HEK293 (cell line): ENCODE measurements at regions not wholly inside any gene's neighbourhood (a gene's known extent, or its start where the extent isn't known, plus 50 kb on each side); places are given as distances from the start of the nearest gene placed in this dataset.

Source experiments
- CTCF ChIP-seq: fragments of 450-650 bp; formaldehyde crosslinking; IDR thresholded peaks from 2 replicates; pipeline ENCODE4 v1.5.1; 2016; ENCODE audit warnings: missing biosample characterization, missing genetic modification characterization
- KLF7 ChIP-seq: fragments of 450-650 bp; formaldehyde crosslinking; IDR thresholded peaks from 2 replicates; pipeline ENCODE4 v1.5.1; 2016; ENCODE audit warnings: missing biosample characterization, missing genetic modification characterization, borderline replicate concordance
- ZNF175 ChIP-seq: fragments of 450-650 bp; formaldehyde crosslinking; IDR thresholded peaks from 2 replicates; pipeline ENCODE4 v1.5.1; 2016; ENCODE audit warnings: missing biosample characterization, missing genetic modification characterization

- TF ChIP-seq CTCF (tag by site-specific recombination) = no peak
- TF ChIP-seq ZNF175 = no peak
- TF ChIP-seq KLF7 (tag by site-specific recombination) = no peak
These were observed 69.8 kb downstream of the CAPZA3 start for GRCh38 chr12:18807714-18808113.
